ENCODE measurements at regions not wholly inside any gene's neighbourhood (a gene's known extent, or its start where the extent isn't known, plus 50 kb on each side); places are given as distances from the start of the nearest gene placed in this dataset.

DNA sequence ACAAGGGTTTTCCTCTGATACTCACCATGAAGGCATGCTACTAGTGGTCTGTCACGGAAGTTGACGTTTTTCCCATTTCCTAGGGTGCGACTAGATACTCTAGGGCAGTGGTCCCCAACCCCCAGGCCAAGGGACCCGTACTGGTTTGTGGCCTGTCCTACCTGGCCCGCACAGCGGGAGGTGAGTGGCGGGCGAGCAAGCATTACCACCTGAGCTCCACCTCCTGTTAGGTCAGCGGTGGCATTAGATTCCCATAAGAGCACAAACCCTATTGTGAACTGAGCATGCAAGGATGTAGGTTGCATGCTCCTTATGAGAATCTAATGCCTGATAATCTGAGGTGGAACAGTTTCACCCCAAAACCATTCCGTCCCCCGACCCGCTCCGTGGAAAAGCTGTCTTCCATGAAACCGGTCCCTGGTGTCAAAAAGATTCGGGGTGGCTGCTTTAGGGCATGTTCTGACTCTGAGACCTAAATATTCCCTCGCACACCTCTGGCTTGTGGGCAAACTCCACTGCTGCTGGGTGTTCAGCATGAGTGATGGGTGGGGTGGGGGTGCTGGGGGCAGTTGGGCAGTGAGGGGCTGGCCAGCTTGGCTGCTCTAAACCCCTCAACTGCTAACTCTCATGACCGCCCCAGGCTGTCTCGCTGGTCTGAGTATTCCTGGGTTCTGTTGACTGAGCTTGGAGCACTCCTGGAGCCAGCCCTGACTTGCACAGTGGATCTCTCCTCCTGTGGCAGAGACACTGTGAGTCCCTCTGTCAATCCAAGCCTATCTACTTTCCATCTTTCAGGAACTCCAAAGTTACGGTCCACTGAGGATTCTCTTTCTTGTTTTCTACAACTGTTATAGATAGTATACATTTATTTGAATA lies 78.3 kb upstream of the NEK6 start:
- no peak for TF ChIP-seq CTCF (IDR thresholded peaks at IDR 0.05)
- no peak for TF ChIP-seq EP300 (IDR thresholded peaks at IDR 0.05)

Data from sigmoid colon (tissue), 4 donors.